ENCODE measurements at regions not wholly inside any gene's neighbourhood (a gene's known extent, or its start where the extent isn't known, plus 50 kb on each side); places are given as distances from the start of the nearest gene placed in this dataset.

GRCh38 chr10:37632641-37633040 lies 224.8 kb downstream of the ZNF248 start:
- TF ChIP-seq, protein P1, sequence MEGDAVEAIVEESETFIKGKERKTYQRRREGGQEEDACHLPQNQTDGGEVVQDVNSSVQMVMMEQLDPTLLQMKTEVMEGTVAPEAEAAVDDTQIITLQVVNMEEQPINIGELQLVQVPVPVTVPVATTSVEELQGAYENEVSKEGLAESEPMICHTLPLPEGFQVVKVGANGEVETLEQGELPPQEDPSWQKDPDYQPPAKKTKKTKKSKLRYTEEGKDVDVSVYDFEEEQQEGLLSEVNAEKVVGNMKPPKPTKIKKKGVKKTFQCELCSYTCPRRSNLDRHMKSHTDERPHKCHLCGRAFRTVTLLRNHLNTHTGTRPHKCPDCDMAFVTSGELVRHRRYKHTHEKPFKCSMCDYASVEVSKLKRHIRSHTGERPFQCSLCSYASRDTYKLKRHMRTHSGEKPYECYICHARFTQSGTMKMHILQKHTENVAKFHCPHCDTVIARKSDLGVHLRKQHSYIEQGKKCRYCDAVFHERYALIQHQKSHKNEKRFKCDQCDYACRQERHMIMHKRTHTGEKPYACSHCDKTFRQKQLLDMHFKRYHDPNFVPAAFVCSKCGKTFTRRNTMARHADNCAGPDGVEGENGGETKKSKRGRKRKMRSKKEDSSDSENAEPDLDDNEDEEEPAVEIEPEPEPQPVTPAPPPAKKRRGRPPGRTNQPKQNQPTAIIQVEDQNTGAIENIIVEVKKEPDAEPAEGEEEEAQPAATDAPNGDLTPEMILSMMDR (optimal IDR thresholded peaks at IDR 0.05 in 1 of 3, IDR thresholded peaks at IDR 0.05 in 1 of 3, conservative IDR thresholded peaks at IDR 0.05 in 1 of 3; ENCODE audit: extremely low read depth in 1 of 3, insufficient read depth in 2 of 3, low read length in 3 of 3), result no peak
- no peak for TF ChIP-seq EZH2 (IDR thresholded peaks at IDR 0.05; ENCODE audit: low read length)
